Muscle of arm (tissue), 1 donor: ENCODE measurements at regions not wholly inside any gene's neighbourhood (a gene's known extent, or its start where the extent isn't known, plus 50 kb on each side); places are given as distances from the start of the nearest gene placed in this dataset.
"Not testable (repeated sequence)": the region's sequence is repeated elsewhere in the genome, so short reads cannot be mapped to it uniquely, and the experiment has no call there.

ENCODE experiments used
- DNase-seq: peaks from one replicate; pipeline ENCODE4 v3.0.0-alpha.2; 2013

DNA sequence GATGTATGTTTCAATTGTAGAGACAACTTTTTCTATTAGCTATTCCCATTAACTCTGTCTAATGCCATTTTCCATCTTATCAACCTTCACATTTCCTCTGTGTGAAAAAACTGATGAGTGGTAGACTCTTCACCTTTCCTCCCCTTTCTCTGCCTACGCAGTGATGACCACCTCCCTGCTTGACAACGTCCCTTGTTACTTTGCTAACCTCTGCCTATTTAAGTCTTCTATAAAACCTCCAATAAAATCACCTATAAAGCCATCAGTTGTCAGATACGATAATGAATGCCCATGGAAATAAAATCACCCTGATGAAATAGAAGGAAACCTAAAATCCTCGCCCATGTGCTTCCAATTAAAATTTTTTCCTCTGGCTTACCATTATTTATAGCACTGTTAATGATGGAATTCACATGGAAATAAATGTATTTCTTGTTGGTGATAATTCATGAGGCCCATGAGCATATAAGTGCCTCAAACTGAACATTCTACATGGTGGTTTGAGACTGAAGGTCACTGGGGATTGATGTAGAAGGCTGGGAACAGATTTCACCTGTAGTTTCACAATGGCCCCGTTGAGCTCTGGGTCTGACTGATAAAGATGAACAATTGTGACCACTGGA lies 1454.0 kb upstream of the SEL1L start:
- DNase-seq: no peak

DNA sequence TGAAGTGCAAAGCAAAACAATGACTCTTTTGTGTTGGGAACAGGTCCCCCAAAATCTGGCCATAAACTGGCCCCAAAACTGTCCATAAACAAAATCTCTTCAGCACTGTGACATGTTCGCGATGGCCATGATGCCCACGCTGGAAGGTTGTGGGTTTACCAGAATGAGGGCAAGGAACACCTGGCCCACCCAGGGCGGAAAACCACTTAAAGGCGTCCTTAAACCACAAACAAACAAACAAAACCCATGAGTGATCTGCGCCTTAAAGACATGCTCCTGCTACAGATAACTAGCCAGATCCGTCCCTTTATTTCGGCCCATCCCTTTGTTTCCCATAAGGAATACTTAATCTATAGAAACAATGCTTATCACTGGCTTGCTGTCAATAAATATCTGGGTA lies 1460.9 kb upstream of the SEL1L start:
- DNase-seq: not testable (repeated sequence)

DNA sequence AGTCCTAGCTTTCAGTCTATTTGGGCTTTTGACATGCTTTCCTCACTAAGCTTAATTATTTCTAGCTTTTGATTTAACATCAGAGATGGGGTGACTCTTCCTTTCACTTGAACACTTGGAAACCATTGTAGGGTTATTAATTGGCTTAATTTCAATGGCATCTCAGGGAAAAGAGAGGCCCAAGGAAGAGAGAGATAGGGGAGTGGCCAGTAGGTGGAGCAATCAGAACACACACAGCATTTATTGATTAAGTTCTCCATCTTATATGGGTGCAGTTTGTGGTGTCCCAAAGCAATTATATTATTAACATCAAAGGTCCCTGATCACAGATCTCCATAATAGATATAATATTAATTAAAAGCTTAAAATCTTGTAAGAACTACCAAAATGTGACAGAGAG lies 1466.1 kb upstream of the SEL1L start:
- DNase-seq: no peak

DNA sequence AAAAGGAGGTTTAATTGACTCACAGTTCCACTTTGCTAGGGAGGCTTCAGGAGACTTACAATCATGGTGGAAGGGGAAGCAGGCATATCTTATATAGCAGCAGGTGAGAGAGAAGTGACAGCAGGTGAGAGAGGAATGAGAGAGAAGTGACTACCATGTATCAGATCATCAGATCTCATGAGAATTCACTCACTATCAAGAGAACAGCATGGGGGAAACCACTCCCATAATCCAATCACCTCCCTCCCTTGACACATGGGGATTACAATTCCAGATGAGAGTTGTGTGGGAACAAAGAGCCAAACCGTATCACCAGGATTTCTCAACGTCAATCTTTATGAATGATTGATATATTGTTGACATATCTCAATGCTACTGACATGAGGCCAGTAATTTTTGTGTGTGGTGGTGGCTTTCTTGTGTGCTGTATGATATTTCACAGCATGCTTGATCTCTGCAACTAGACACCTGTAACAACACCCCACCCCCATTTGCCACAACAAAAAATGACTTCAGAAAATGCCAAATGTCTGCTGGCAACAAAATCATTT lies 1470.9 kb upstream of the SEL1L start:
- no peak for DNase-seq

DNA sequence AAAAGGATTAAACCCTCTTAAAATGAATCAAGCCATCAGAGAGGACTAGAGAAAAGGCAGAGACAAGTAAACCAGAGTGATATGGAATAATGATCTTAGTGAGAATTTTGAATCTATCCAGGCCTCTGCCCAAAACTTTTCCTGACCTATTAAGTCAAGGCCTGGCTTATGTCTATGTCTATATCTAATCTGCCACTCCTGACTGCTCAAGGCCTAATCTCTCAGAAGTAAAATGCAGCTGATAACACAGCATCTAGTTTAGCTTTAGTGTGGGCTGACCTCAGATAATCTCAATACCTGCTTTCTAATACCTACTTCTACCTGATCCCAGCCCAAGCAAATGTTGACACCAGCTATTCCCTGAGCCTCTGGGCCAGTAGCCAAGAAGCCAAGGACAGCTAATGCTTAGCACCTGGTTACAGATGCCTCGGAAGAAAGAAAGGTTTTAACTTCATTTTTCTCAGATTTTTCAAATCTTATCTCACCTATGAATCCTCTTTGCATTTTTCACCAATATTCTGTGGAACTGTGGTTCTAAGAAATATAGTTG lies 1472.5 kb upstream of the SEL1L start:
- DNase-seq: no peak

DNA sequence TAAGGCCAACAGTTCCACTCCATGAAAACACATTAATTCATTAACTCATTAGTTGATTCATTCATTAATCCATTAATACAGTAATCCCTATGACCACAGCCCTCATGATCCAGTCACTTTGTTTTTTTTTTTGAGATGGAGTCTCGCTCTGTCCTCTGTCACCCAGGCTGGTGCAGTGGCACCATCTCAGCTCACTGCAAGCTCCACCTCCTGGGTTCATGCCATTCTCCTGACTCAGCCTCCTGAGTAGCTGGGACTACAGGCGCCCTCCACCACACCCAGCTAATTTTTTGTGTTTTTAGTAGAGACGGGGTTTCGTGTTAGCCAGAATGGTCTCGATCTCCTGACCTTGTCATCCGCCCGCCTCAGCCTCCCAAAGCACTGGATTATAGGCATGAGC lies 1473.4 kb upstream of the SEL1L start:
- not testable (repeated sequence) for DNase-seq

DNA sequence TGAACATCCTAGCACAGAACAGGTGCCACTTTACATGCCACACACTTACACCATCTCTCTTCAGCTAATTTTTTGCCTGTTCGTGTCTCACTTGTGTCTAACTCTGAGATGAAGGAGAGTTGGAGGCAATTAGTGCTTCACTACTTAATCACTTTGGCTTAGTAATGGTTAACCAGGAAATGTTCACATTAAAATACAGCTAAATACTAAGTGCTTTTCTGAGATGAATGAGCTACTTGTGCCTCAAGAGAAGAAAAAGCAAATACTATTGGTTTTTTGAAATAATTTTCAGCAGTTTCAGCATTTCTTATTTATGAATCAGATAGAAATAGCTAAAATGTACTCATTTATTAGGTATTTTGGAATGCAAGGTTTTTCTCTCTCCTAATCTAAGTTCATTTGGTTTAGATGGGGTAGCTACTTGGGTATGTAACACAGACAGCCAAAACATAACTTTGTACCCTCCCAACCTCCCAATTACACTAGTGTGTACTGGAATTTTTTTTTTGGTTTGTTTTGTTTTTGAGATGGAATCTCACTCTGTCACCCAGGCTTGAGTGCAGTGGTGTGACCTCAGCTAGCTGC lies 1474.1 kb upstream of the SEL1L start:
- DNase-seq: no peak

DNA sequence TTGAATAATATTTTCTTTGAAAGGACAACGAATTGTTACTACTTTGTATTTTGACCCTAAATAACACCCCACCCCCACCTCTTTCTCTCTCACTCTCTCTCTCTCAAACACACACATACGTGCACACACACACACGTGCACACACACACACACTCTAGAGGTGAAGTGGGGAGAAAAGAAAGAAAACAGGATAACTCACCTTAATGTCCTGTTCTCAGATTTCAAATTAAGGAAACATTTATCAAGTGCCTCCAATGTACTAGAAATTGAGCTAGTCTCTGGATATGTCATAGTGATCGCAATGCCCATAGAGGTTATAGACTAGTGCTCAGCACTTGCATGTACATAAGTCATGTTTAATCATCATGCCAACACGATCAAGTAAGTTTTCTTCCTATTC lies 1483.6 kb upstream of the SEL1L start:
- no peak for DNase-seq

DNA sequence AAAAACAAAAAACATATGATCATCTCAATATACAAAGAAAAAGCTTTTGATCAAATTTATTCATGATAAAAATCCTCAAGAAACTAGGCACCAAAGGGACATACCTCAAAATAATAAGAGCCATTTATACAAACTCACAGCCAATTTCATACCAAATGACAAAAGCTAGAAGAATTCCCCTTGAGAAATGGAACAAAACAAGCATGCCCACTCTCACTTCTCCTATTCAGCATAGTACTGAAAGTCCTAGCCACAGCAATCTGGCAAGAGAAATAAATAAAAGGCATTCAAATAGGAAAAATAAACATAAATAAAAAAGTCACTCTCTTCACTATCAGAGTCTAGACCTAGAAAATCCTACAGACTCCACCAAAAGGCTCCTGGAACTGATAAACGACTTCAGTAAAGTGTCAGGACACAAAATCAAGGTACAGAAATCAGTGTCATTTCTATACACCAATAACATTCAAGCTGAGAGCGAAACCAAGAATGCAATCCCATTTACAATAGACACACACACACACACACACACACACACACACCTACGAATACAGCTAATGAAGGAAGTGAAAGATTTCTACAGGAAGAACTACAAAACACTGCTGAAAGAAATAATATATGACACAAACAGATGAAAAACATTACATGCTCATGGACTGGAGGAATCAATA lies 1486.2 kb upstream of the SEL1L start:
- DNase-seq: no peak

DNA sequence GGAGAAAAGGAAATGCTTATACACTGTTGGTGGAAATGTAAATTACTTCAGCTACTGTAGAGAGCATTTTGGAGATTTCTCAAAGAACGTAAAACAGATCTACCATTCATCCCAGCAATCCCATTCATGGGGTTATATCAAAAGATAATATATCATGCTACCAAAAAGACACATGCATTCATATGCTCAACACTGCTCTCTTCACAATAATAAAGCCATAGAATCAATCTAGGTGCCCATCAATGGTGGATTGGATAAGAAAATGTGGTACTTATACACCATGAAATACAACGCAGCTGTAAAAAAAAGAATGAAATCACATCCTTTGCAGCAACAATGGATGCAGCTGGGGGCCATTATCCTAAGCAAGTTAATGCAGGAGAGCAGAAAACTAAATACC lies 1487.7 kb upstream of the SEL1L start:
- DNase-seq: no peak

DNA sequence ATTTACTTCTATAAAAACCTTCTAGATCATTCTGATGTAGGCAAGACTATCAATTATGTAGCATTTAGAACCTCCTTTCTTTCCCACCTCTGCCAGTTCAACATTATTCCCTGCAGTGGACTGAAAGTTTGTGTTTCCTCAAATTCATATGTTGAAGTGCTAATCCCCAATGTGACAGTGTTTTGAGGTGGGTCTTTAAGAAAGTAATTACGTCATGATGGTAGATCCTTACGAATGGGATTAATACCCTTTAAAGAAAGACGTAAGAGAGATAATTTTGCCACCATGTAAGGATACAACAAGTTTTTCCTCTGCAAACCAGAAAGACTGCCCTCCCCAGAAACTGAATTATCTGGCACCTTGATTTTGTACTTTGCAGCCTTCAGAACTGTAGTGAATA lies 1489.7 kb upstream of the SEL1L start:
- no peak for DNase-seq

DNA sequence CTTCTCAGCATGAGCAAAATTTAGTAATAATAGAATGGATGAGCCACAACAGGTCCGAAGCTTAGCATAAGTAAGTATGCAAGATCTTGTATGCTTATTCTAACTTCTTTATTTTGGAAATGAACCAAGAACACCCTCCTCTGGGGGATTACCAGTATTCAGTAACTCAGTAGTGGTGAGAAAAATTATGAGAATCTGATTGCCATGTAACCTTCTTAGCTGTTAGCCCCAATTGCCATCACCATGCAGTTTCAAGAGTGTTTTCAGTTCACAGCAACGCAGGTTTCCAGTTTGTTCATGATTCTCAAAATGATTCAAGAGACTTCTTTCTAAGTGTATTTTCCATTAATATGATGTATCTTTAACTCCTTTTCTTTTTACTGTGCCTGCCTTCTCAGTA lies 1507.6 kb upstream of the SEL1L start:
- no peak for DNase-seq

DNA sequence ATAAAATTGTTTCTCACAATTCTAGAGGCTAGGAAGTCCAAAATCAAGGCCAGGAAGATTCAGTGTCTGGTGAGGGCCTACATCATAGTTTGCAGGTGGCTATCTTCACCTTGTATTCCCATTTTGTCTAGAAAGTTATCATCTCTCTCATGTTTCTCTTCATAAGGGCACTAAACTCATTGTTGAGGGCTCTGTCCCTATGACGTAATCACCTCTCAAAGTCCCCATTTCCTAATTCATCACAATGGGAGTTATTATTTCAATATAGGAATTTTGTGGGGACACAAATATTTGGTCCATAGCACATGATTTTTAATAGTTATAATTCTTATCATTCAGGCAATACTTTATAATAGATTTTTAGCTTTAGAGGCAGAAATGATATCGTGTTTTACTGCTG lies 1509.2 kb upstream of the SEL1L start:
- DNase-seq: no peak

DNA sequence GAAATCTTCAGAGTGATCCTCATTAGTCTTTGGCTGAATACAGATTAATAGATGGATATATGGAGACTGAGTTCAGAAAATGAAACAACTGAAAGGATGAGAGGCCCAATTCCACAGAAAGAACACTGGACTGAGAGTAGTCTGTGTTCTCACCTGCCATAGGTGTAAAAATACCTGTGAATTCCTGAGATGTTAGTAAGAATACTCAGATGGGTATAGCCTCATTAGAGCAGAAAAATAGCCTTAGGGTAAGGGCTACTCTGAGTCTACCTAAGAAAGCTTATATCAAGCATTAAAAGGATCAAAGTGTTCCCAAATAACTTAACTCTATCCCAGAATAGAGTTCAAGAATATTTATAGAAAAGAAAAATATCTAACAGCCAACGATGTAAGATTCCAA lies 1510.3 kb upstream of the SEL1L start:
- DNase-seq: no peak

DNA sequence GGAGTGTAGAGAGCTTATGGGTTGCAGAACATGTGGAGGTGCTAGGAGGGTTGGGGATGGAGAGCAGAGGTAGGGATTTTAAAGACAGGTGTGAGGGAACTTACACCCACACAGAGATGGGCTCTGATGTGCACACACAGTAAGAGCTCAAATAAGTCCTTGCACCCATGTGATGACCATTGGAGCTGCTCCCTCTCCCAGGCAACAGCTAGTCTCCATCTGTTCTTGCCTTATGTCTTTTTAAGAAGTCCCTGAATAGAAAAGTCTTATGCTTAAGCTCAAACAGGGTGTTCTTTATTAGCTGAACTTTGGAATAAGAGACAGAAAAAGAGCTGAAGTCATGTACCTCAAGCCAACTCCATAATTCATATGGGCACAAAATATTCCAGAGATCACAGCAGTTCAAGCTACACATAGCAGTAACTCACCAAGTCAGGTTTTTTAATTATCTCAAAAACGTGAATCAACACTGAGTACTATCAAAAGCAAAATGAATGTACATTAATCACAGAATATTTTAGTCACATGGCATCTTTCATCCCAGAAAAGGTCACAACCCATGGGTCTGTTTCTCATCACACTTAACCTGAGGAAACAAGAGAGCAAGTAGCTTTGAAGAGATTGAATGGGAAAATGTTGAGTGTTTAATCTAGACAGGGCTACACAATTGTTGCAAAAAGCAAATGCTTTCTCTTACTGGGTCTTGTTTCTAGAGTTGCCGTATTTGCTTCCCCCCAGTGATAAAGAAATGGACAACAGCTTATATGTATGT lies 1513.6 kb upstream of the SEL1L start:
- DNase-seq: no peak

DNA sequence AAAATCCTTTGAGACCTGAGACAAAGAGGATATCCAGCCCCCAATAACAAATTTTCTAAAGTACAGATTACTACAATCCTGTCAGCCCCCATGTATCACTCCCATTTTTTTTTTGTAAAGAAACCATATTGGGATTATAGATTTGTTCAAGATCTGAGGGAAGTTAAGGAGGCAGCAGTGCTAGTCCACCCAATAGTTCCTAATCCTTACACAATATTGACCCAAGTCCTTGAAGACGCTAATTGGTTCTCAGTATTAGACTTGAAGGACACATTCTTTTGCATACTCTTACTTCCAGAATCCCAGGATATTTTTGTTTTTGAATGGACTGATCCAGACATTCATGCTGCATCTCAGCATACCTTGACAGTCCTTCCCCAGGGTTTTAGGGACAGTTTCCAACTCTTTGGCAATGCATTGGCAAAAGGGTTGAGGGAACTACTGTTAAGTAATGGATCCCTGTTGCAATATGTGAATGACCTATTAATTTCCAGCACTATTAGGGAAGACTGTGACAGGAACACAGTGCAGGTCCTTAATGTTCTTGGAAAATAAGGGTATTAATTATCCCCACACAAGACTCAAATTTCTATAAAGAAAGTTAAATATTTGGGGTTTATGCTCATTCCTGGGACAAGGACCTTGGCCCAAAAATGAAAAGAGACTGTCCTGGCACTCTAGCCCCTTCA lies 1519.5 kb upstream of the SEL1L start:
- DNase-seq: no peak

DNA sequence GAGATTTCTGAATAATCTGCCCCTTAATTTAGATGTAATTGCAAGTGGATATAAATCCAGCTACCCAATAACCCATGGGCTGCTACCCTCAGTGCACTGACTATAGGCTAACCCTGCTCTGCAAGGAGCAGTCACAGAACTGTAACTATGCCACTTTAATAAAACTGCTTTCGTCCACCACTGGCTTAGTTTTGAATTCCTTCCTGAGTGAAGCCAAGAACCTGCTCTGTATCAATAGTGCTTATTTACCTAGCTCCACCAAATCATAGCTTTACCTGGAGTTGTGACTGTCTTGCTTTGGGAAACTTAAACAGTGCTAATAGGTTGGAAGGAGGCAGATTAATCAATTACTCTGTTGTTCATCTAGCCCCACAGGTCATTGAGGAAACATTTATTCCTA lies 1524.4 kb upstream of the SEL1L start:
- no peak for DNase-seq

DNA sequence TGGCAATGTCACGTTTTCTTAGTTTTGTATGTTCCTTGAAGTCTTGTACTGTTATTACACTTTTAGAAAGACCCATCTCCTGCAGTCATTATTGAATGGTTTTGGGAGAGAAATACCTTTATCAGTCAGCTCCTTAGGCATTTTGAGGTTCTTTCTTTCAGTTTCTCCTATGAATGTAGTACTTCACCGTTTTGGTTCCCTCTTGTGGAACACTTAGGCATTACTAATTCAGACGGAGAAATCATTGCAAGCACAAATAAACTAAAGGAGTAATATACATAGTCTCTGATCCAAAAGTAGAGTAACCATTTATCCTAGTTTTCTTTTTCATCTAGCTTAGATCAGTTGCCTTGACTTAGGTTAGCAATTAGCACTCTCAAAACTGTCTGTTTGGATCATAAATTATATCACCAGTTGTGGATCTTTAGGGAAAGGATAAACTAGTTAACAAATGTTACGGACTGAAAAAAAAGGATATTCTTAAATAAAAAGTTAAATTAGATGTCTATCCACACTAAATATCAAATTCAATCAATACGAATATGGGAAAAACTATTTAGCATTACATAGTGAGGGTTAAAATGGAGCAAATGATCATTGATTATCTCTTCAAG lies 1538.3 kb upstream of the SEL1L start:
- no peak for DNase-seq

DNA sequence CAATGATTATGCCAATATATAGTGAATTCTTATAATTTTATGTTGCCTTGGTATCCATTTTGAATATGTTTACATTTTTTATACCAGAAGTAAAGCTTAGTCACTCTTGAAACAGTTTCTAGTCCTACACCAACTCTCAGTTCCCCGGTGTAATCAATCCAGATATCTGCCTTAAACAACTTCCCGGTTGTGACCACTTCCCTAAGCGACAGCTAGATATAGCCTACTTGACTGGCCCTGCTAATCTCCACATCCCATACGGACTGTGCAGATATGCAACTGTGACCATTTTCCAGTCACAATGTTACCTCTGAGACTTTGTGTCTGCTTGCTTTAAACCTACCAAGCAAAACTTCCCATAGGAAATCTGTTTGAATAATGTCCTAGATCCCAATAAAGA lies 1551.5 kb upstream of the SEL1L start:
- no peak for DNase-seq

DNA sequence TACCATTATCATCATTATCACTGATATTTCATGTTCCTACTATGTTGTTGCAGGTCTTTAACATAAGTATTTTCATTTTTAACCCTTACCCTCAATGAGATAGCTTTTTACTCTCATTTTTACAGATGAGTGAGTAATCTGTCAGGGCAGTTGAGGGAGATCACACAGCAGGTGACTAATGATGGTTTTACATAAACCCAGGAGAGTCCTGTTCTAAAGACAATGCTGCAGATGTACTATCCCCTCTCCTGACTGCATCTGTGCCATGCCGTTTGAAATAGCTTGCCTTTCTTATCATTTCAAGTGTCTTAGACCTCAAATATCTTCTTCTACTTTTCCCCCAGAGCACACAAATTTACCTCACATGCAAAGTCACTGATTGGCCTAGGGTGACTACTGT lies 1552.1 kb upstream of the SEL1L start:
- no peak for DNase-seq
